SU-DHL-6 (cell line): ENCODE measurements at regions not wholly inside any gene's neighbourhood (a gene's known extent, or its start where the extent isn't known, plus 50 kb on each side); places are given as distances from the start of the nearest gene placed in this dataset.

Source experiments
- H2AFZ ChIP-seq: fragments of 200-600 bp; sonication (generic); 2 replicates; pipeline ENCODE4 v1.6.1; 2014; ENCODE audit warnings: low read depth, mild to moderate bottlenecking, moderate library complexity, mixed read lengths, antibody characterized with exemption, low read length; ENCODE audit not compliant: severe bottlenecking
- H3F3A ChIP-seq: fragments of 200-600 bp; shearing (Covaris generic); 2 replicates; pipeline ENCODE4 v1.6.0; 2016; ENCODE audit warnings: antibody characterized with exemption, mild to moderate bottlenecking; ENCODE audit not compliant: insufficient read depth
- H3K27ac ChIP-seq: fragments of 200-600 bp; sonication (generic); 2 replicates; pipeline ENCODE4 v1.5.1; 2016; ENCODE audit warnings: low read depth, mild to moderate bottlenecking, low read length, moderate library complexity, mixed read lengths
- H3K27me3 ChIP-seq: fragments of 200-600 bp; sonication (generic), shearing (Covaris generic); 2 replicates; pipeline ENCODE4 v1.6.0; 2014; ENCODE audit warnings: mild to moderate bottlenecking, low read length
- H3K36me3 ChIP-seq: fragments of 200-600 bp; sonication (generic); 2 replicates; pipeline ENCODE4 v1.6.1; 2014; ENCODE audit warnings: mild to moderate bottlenecking, low read length, mixed read lengths
- H3K4me2 ChIP-seq: fragments of 300-600, 200-600 bp; shearing (Covaris generic), sonication (generic); 2 replicates; pipeline ENCODE4 v1.6.0; 2014; ENCODE audit warnings: low read length, low read depth, mild to moderate bottlenecking; ENCODE audit not compliant: poor library complexity, severe bottlenecking
- H3K4me3 ChIP-seq: fragments of 200-600 bp; sonication (generic); 2 replicates; pipeline ENCODE4 v1.5.1; 2014; ENCODE audit warnings: antibody characterized with exemption, low read length, mild to moderate bottlenecking, mixed read lengths; ENCODE audit not compliant: insufficient read depth, poor library complexity, severe bottlenecking
- H3K79me2 ChIP-seq: fragments of 200-600 bp; sonication (generic); 2 replicates; pipeline ENCODE4 v1.6.1; 2014; ENCODE audit warnings: mild to moderate bottlenecking, low read length, moderate library complexity; ENCODE audit not compliant: insufficient read depth
- H3K9ac ChIP-seq: fragments of 200-600 bp; sonication (generic); 2 replicates; pipeline ENCODE4 v1.7.0; 2014; ENCODE audit warnings: mild to moderate bottlenecking, low read length
- H3K9me2 ChIP-seq: fragments of 200-600 bp; sonication (generic); replicated peaks from 2 replicates; pipeline ENCODE4 v1.6.1; 2014; ENCODE audit warnings: low read length; ENCODE audit not compliant: insufficient read depth
- H3K9me3 ChIP-seq: fragments of 200-600 bp; sonication (generic); 2 replicates; pipeline ENCODE4 v1.6.1; 2014; ENCODE audit warnings: low read length, mixed read lengths; ENCODE audit not compliant: insufficient read depth
- H4K20me1 ChIP-seq: fragments of 200-600 bp; sonication (generic); 2 replicates; pipeline ENCODE4 v1.6.1; 2014; ENCODE audit warnings: low read depth, mild to moderate bottlenecking, antibody characterized with exemption, low read length, moderate library complexity, mixed read lengths
- CTCF ChIP-seq: fragments of 200-600 bp; sonication (generic); IDR thresholded peaks from one replicate; pipeline ENCODE4 v1.5.1; 2017; ENCODE audit warnings: antibody characterized with exemption, mild to moderate bottlenecking, low read length, moderate library complexity; ENCODE audit not compliant: insufficient read depth, poor library complexity, severe bottlenecking
- EZH2phosphoT487 ChIP-seq: fragments of 200-600 bp; sonication (generic), shearing (Covaris generic); conservative IDR thresholded peaks from 2 replicates; pipeline ENCODE4 v1.6.1; 2018; ENCODE audit warnings: mild to moderate bottlenecking, antibody characterized with exemption, low read length, moderate library complexity, mixed read lengths

- Histone ChIP-seq H3K4me2 (no peak overlapping the region), H3K27ac (no peak overlapping the region), H3K9ac (no peak overlapping the region), H3K4me3 (no peak overlapping the region), H3K36me3 (no peaks in the 10 kb centered on the region), H3F3A (no peaks in the 10 kb centered on the region), H4K20me1 (no peaks in the 10 kb centered on the region), H3K27me3 (no peaks in the 10 kb centered on the region), H2AFZ (no peak overlapping the region), H3K9me3 (no peaks in the 10 kb centered on the region), H3K9me2 (no peaks in the 10 kb centered on the region), H3K79me2 (no peaks in the 10 kb centered on the region)
- TF ChIP-seq EZH2phosphoT487 = no peak
- TF ChIP-seq CTCF = no peak
Measured at GRCh38 chrX:145475725-145476124, 228.4 kb downstream of the SPANXN1 start.

DNA sequence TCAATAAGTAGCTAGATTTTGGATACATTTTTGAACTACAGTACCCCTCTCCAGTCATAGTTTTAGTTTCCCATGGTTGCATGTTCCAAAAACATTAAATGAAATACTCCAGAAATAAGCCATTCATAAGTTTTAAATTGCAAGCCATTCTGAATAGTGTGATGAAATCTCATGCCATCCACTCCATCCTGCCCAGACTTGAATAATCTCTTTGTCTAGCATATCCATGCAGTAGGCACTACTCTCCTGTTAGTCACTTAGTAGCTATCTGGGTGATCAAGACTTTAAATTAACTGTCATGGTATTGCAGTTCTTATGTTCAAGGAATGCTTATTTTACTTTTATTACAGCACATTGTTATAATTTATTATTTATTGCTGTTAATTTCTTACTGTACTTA, 237.4 kb downstream of the SPANXN1 start:
- H3F3A ChIP-seq = no peaks in the 10 kb centered on the region

GRCh38 chrX:145502670-145503069, 255.4 kb downstream of the SPANXN1 start:
- Histone ChIP-seq H2AFZ (no peak overlapping the region), H4K20me1 (no peaks in the 10 kb centered on the region), H3K36me3 (no peaks in the 10 kb centered on the region), H3K27me3 (no peaks in the 10 kb centered on the region), H3K79me2 (no peaks in the 10 kb centered on the region), H3K4me2 (no peak overlapping the region), H3K9ac (no peak overlapping the region), H3K9me3 (no peaks in the 10 kb centered on the region), H3K4me3 (no peak overlapping the region), H3F3A (no peaks in the 10 kb centered on the region), H3K9me2 (no peaks in the 10 kb centered on the region), H3K27ac (no peak overlapping the region)
- TF ChIP-seq EZH2phosphoT487 = no peak
- TF ChIP-seq CTCF = no peak

More for the DNA sequence above, 237.4 kb downstream of the SPANXN1 start:
- Histone ChIP-seq H3K4me2 (no peak overlapping the region), H2AFZ (no peak overlapping the region), H3K9me3 (no peaks in the 10 kb centered on the region), H3K27me3 (no peaks in the 10 kb centered on the region), H3K79me2 (no peaks in the 10 kb centered on the region), H3K4me3 (no peak overlapping the region), H3K27ac (no peak overlapping the region), H4K20me1 (no peaks in the 10 kb centered on the region), H3K9me2 (no peaks in the 10 kb centered on the region), H3K36me3 (no peaks in the 10 kb centered on the region), H3K9ac (no peak overlapping the region)
- TF ChIP-seq EZH2phosphoT487 (no peak), CTCF (no peak)
